PC-3 (cell line): ENCODE measurements at regions not wholly inside any gene's neighbourhood (a gene's known extent, or its start where the extent isn't known, plus 50 kb on each side); places are given as distances from the start of the nearest gene placed in this dataset.
"Not testable (repeated sequence)": the region's sequence is repeated elsewhere in the genome, so short reads cannot be mapped to it uniquely, and the experiment has no call there.

Experiments
- ATAC-seq: fragments of 200-7000 bp; cut with Tn5 transposase; 2 replicates; pipeline ENCODE4 v1.9.1; 2020; ENCODE audit warnings: mild to moderate bottlenecking, moderate library complexity
- BruUV-seq: library from RNA; stranded (reverse); fragments of 400-500 nt; replicated peaks from 2 replicates; lab custom pipeline; 2021; lab: Mats Ljungman, UMichigan
- CTCF ChIA-PET: fragments of 300-600 bp; sonication (Branson Sonifier 250); formaldehyde crosslinking; loops from one replicate; lab custom pipeline; 2022; ENCODE audit warnings: antibody characterized with exemption; lab: Charles Lee
- POLR2A ChIA-PET: fragments of 300-600 bp; sonication (Branson Sonifier 250); formaldehyde crosslinking; loops from one replicate; lab custom pipeline; 2022; ENCODE audit warnings: antibody characterized with exemption; ENCODE audit not compliant: unreplicated experiment; lab: Charles Lee
- DNase-seq: peaks from one replicate; pipeline ENCODE4 v3.0.0-alpha.2; 2015
- H2AFZ ChIP-seq: fragments of 300-600 bp; sonication (generic); 2 replicates; pipeline ENCODE4 v1.6.0; 2016; ENCODE audit warnings: antibody characterized with exemption, low read length
- H3F3A ChIP-seq: fragments of 300-600 bp; sonication (generic); one replicate; pipeline ENCODE4 v1.6.0; 2017; ENCODE audit warnings: antibody characterized with exemption, low read length, control low read depth, mild to moderate bottlenecking; ENCODE audit not compliant: unreplicated experiment
- H3K27ac ChIP-seq: fragments of 300-600 bp; sonication (generic); 2 replicates; pipeline ENCODE4 v1.5.1; 2016; ENCODE audit warnings: mild to moderate bottlenecking, low read length
- H3K27me3 ChIP-seq: fragments of 300-600 bp; sonication (generic); 2 replicates; pipeline ENCODE4 v1.6.1; 2016; ENCODE audit warnings: low read length, mixed read lengths
- H3K36me3 ChIP-seq: fragments of 300-600 bp; sonication (generic); 2 replicates; pipeline ENCODE4 v1.6.1; 2016; ENCODE audit warnings: low read depth, mixed run types, low read length, mixed read lengths
- H3K4me1 ChIP-seq: fragments of 300-600 bp; sonication (generic); 2 replicates; pipeline ENCODE4 v1.5.1; 2016; ENCODE audit warnings: low read length; ENCODE audit not compliant: insufficient read depth
- H3K4me2 ChIP-seq: fragments of 300-600 bp; sonication (generic); 2 replicates; pipeline ENCODE4 v1.6.0; 2016; ENCODE audit warnings: low read length
- H3K4me3 ChIP-seq: fragments of 300-600 bp; sonication (generic); 2 replicates; pipeline ENCODE4 v1.5.1; 2016; ENCODE audit warnings: mild to moderate bottlenecking, low read length, mixed read lengths
- H3K79me2 ChIP-seq: fragments of 300-600 bp; sonication (generic); 2 replicates; pipeline ENCODE4 v1.6.1; 2017; ENCODE audit warnings: low read length, mixed read lengths
- H3K9ac ChIP-seq: fragments of 300-600 bp; sonication (generic); 2 replicates; pipeline ENCODE4 v1.6.0; 2016; ENCODE audit warnings: mild to moderate bottlenecking, low read length
- H3K9me2 ChIP-seq: fragments of 300-600 bp; sonication (generic); replicated peaks from 2 replicates; pipeline ENCODE4 v1.6.1; 2016; ENCODE audit warnings: mixed run types, low read length, mixed read lengths
- H3K9me3 ChIP-seq: fragments of 300-600 bp; sonication (generic); 2 replicates; pipeline ENCODE4 v1.6.1; 2016; ENCODE audit warnings: low read length, mixed read lengths
- H4K20me1 ChIP-seq: fragments of 300-600 bp; sonication (generic); 2 replicates; pipeline ENCODE4 v1.6.1; 2016; ENCODE audit warnings: low read length, mixed read lengths
- EZH2 ChIP-seq: fragments of 300-600 bp; sonication (generic); IDR thresholded peaks from one replicate; pipeline ENCODE4 v1.6.1; 2017; ENCODE audit warnings: antibody characterized with exemption, mild to moderate bottlenecking, low read length; ENCODE audit not compliant: unreplicated experiment
- EZH2phosphoT487 ChIP-seq: fragments of 300-600 bp; sonication (generic); IDR thresholded peaks from 2 replicates; pipeline ENCODE4 v1.6.1; 2018; ENCODE audit warnings: mild to moderate bottlenecking, antibody characterized with exemption, low read length, borderline replicate concordance
- intact Hi-C: fragments of 100-400 bp; cut with micrococcal nuclease; formaldehyde crosslinking; loops from 2 replicates; pipeline ENCODE4 v1.9.0; 2023
- TF ChIP-seq, protein P1 (sequence below): fragments of 300-600 bp; sonication (generic); conservative IDR thresholded peaks from 2 replicates; pipeline ENCODE4 v1.5.1; 2017; ENCODE audit warnings: antibody characterized with exemption, low read depth, mild to moderate bottlenecking, low read length

DNA sequence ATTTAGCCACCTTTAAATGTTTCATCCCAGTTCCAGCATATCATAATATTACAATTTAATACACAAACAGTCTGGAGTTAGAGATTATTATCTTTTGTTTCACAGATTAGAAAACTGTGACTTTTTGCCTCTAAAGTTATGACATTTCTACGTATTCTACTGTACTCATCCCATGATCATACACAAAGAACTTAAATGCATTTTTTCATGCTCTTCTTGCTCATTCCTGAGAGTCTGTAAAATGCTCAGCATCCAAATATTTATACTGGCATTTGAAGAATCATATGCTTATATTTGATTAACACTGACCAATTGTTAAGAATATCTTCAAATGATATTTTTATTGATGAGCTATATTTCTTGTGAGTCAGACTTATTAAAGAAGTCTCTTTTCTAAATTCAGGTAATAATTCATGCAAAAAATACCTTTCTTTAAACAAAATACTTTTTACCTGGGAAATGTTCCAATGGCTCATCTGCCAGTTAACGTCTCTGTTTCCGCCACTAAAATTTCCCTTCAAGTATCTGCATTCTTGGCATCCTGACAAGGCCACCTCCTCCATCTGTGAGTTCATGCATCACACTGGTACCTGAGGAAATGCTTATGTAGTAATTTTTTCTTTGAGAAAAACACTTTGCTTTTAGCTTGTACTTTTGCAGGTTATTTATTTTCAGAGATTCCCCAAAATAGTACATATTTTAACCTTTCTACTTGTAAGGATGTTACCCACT lies 139.6 kb upstream of the RASA1 start:
- H3K79me2 ChIP-seq = no peaks in the 10 kb centered on the region
- H3K9me3 ChIP-seq = no peaks in the 10 kb centered on the region
- intact Hi-C loops = loop anchor here (1.0 kb wide), 1 partner anchor 139 kb away; the partner anchor contains the start of gene RASA1
- H4K20me1 ChIP-seq = no peaks in the 10 kb centered on the region
- ChIA-PET POLR2A (interaction anchor here (0.5 to 0.9 kb wide), 4 partner anchors 23 to 228 kb away, joined by 3 to 17 read pairs (median 4); no protein-coding TSS in a partner anchor), CTCF (no interaction called here)
- no peaks in the 10 kb centered on the region for H3K9me2 ChIP-seq
- H3K9ac ChIP-seq = peak overlapping the region; percentile 6; the same call in 1 of the 2 replicates
- H3K4me2 ChIP-seq = peak overlapping the region; percentile 50
- no TSS peak for BruUV-seq
- no peaks in the 10 kb centered on the region for H3K36me3 ChIP-seq
- peak; percentile 98 for DNase-seq
- TF ChIP-seq EZH2 (no peak), EZH2phosphoT487 (no peak)
- TF ChIP-seq, protein P1, sequence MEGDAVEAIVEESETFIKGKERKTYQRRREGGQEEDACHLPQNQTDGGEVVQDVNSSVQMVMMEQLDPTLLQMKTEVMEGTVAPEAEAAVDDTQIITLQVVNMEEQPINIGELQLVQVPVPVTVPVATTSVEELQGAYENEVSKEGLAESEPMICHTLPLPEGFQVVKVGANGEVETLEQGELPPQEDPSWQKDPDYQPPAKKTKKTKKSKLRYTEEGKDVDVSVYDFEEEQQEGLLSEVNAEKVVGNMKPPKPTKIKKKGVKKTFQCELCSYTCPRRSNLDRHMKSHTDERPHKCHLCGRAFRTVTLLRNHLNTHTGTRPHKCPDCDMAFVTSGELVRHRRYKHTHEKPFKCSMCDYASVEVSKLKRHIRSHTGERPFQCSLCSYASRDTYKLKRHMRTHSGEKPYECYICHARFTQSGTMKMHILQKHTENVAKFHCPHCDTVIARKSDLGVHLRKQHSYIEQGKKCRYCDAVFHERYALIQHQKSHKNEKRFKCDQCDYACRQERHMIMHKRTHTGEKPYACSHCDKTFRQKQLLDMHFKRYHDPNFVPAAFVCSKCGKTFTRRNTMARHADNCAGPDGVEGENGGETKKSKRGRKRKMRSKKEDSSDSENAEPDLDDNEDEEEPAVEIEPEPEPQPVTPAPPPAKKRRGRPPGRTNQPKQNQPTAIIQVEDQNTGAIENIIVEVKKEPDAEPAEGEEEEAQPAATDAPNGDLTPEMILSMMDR = no peak
- peaks cover 41% of the 10 kb centered on the region for H3K4me1 ChIP-seq
- H3K4me3 ChIP-seq = peak overlapping the region; percentile 0; the same call in 1 of the 2 replicates
- H3F3A ChIP-seq = peaks cover 8% of the 10 kb centered on the region
- no peaks in the 10 kb centered on the region for H3K27me3 ChIP-seq
- peak; percentile 85 for ATAC-seq
- H3K27ac ChIP-seq = peak overlapping the region; percentile 59
- H2AFZ ChIP-seq = no peak overlapping the region

DNA sequence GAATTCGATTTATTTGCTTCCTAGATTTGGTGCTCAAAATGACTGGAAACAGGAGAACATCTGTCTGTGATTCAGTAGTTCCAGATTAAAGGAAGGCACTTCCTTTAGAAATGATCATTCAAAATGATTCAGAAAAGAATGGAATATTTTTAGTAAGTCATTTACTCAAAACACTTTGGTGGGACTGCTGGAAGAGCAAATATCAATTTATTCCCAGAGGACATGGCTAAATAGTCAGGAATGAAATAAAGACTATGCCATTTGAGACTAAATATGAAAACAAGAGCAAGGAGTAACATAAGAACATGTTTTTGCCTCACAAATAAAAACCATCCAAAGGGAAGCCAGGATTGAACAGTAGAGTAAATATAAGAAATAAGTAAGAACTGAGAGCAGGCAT lies 138.6 kb upstream of the RASA1 start:
- DNase-seq (no peak), ATAC-seq (no peak)
- H3K9me3 ChIP-seq = no peaks in the 10 kb centered on the region
- H3K4me3 ChIP-seq = no peak overlapping the region
- BruUV-seq = no TSS peak
- H3K9me2 ChIP-seq = no peaks in the 10 kb centered on the region
- H3K4me1 ChIP-seq = peaks cover 37% of the 10 kb centered on the region
- intact Hi-C loops = no loop called here
- no peak overlapping the region for H3K9ac ChIP-seq
- no peak overlapping the region for H3K27ac ChIP-seq
- no peaks in the 10 kb centered on the region for H3K27me3 ChIP-seq
- POLR2A ChIA-PET = no interaction called here
- H3K4me2 ChIP-seq = no peak overlapping the region; the same call in 1 of the 2 replicates
- H2AFZ ChIP-seq = 0 out of 2 replicates have a peak overlapping the region, but pooled peaks have one; percentile 6
- peaks cover 8% of the 10 kb centered on the region for H3F3A ChIP-seq
- TF ChIP-seq EZH2phosphoT487 = no peak
- no peak for TF ChIP-seq EZH2
- TF ChIP-seq, protein P1 = no peak
- no peaks in the 10 kb centered on the region for H3K36me3 ChIP-seq
- CTCF ChIA-PET = no interaction called here
- no peaks in the 10 kb centered on the region for H3K79me2 ChIP-seq
- H4K20me1 ChIP-seq = no peaks in the 10 kb centered on the region

DNA sequence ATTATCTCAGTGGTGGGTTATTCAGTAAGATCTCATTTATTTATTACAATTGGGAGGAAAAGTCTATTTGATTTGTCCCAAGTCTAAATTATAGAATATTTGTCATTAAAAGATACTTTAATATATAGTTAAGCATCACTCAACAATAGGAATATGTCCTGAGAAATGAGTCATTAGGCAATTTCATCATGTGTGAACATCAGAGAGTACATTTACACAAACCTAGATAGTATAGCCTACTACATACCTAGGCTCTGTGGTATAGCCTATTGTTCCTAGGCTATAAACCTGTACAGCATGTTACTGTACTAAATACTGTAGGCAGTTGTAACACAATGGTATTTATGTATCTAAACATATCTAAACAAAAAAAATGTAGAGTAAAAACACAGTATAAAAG lies 135.0 kb upstream of the RASA1 start:
- no TSS peak for BruUV-seq
- Histone ChIP-seq H3K9me3 (no peaks in the 10 kb centered on the region), H3K9ac (no peak overlapping the region), H3K27me3 (no peaks in the 10 kb centered on the region), H3F3A (peaks cover 6% of the 10 kb centered on the region), H3K36me3 (no peaks in the 10 kb centered on the region), H3K79me2 (no peaks in the 10 kb centered on the region), H3K4me1 (peaks cover 17% of the 10 kb centered on the region), H3K9me2 (no peaks in the 10 kb centered on the region), H3K4me3 (no peak overlapping the region), H3K27ac (no peak overlapping the region), H4K20me1 (no peaks in the 10 kb centered on the region), H3K4me2 (no peak overlapping the region), H2AFZ (no peak overlapping the region)
- intact Hi-C loops = no loop called here
- CTCF ChIA-PET = no interaction called here
- ATAC-seq = no peak
- TF ChIP-seq, protein P1 = no peak
- TF ChIP-seq EZH2phosphoT487 (no peak), EZH2 (no peak)
- peak; percentile 34 for DNase-seq
- POLR2A ChIA-PET = no interaction called here

DNA sequence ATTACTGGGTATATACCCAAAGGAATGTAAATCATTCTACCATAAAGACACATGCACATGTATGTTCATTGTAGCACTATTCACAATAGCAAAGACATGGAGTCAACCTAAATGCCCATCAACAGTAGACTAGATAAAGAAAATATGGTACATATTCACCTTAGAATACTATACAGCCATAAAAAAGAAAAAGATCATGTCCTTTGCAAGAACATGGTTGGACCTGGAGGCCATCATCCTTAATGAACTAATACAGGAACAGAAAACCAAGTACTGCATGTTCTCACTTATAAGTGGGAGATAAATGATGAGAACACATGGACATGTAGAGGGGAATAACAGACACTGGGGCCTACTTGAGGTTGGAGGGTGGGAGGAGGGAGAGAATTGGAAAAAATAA lies 133.2 kb upstream of the RASA1 start:
- intact Hi-C loops, H4K20me1 ChIP-seq, H3K79me2 ChIP-seq, H3K9ac ChIP-seq, H3K4me3 ChIP-seq, POLR2A ChIA-PET, H3K4me2 ChIP-seq, H3K27me3 ChIP-seq, H3F3A ChIP-seq, H3K36me3 ChIP-seq, H3K9me2 ChIP-seq, H3K27ac ChIP-seq, ATAC-seq, H2AFZ ChIP-seq, DNase-seq, CTCF ChIA-PET, H3K4me1 ChIP-seq, H3K9me3 ChIP-seq, BruUV-seq: not testable (repeated sequence)
